GM18951 (cell line): ENCODE measurements at regions not wholly inside any gene's neighbourhood (a gene's known extent, or its start where the extent isn't known, plus 50 kb on each side); places are given as distances from the start of the nearest gene placed in this dataset.

Experiments
- POLR2A ChIP-seq: IDR thresholded peaks from 4 replicates; pipeline ENCODE4 v1.6.1; 2011; ENCODE audit warnings: mild to moderate bottlenecking; ENCODE audit not compliant: insufficient read length, insufficient read depth; ENCODE audit errors: extremely low read depth
- in situ Hi-C: fragments of 300-500 bp; cut with MboI; formaldehyde crosslinking; loops from one replicate; pipeline ENCODE4 v1.12.0; 2022; ENCODE audit warnings: low sequenced_read_pairs, mixed read lengths, inconsistent platforms; ENCODE audit not compliant: unreplicated experiment

- TF ChIP-seq POLR2A: no peak
- in situ Hi-C loops: no loop called here
These were observed 346.7 kb upstream of the PTGER4 start for GRCh38 chr5:40332970-40333369.

DNA sequence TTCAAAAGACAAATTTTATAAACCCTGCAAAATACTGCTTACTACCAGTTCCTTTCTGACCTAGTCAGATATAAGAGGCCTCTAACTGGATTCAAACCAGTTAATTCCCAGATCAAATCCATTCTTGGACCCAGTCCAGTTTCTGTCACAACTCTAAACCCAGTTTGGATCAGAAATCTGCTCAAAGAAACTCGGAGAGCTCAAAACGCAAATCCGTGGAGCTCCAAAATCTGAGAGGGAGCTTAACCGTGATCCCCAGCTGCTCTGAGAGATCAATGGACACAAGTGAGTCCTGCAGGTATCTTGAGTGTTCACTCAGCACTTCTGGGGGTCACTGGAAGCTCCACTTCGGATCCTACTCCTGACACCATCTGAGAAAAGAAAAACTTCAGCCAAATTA, 348.1 kb upstream of the PTGER4 start:
- no peak for TF ChIP-seq POLR2A
- in situ Hi-C loops: no loop called here

GRCh38 chr5:40321514-40321913, 358.2 kb upstream of the PTGER4 start:
- no peak for TF ChIP-seq POLR2A
- in situ Hi-C loops: no loop called here

- TF ChIP-seq POLR2A: no peak
- in situ Hi-C loops: no loop called here
These were observed 361.3 kb upstream of the PTGER4 start for GRCh38 chr5:40318395-40318794.

GRCh38 chr5:40317023-40317422, 362.7 kb upstream of the PTGER4 start:
- TF ChIP-seq POLR2A: no peak
- in situ Hi-C loops: no loop called here

GRCh38 chr5:40315126-40315525, 364.6 kb upstream of the PTGER4 start:
- no peak for TF ChIP-seq POLR2A
- in situ Hi-C loops: no loop called here

- in situ Hi-C loops: no loop called here
- no peak for TF ChIP-seq POLR2A
These were observed 365.4 kb upstream of the PTGER4 start for GRCh38 chr5:40314275-40314674.

GRCh38 chr5:40312205-40312604, 367.5 kb upstream of the PTGER4 start:
- TF ChIP-seq POLR2A: no peak
- in situ Hi-C loops: no loop called here

- no peak for TF ChIP-seq POLR2A
- in situ Hi-C loops: no loop called here
These were observed 369.9 kb upstream of the PTGER4 start for GRCh38 chr5:40309851-40310250.

GRCh38 chr5:40308867-40309266, 370.8 kb upstream of the PTGER4 start:
- in situ Hi-C loops: no loop called here
- no peak for TF ChIP-seq POLR2A

GRCh38 chr5:40307920-40308319, 371.8 kb upstream of the PTGER4 start:
- no peak for TF ChIP-seq POLR2A
- in situ Hi-C loops: no loop called here

GRCh38 chr5:40306869-40307487, 372.7 kb upstream of the PTGER4 start:
- in situ Hi-C loops: no loop called here
- no peak for TF ChIP-seq POLR2A

GRCh38 chr5:40292006-40292405, 387.7 kb upstream of the PTGER4 start:
- in situ Hi-C loops: no loop called here
- no peak for TF ChIP-seq POLR2A

DNA sequence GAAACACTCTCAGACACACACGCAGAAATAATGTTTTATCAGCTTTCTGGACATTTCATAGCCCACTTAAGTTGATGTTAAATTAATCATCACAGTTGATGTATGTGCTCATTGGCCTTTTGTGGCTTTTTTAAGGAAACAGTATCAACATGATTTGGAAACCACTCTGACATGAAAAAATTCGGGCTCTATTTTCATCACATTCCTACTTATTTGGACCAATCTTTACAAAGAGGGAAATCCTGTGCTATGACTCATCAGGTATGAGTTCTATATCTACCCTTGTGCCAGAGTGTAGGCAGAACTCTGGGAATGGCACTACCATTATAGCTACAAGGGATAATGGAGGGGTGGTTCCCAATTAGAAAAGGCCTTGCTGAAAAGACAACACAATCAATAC, 388.4 kb upstream of the PTGER4 start:
- in situ Hi-C loops: no loop called here
- no peak for TF ChIP-seq POLR2A
